GM18907 (cell line): ENCODE measurements at regions not wholly inside any gene's neighbourhood (a gene's known extent, or its start where the extent isn't known, plus 50 kb on each side); places are given as distances from the start of the nearest gene placed in this dataset.
"Not testable (repeated sequence)": the region's sequence is repeated elsewhere in the genome, so short reads cannot be mapped to it uniquely, and the experiment has no call there.

Experiments
- ATAC-seq: cut with Tn5 transposase; IDR thresholded peaks from one replicate; pipeline ENCODE4 v1.9.1; 2021; ENCODE audit warnings: mild to moderate bottlenecking, moderate library complexity; ENCODE audit not compliant: unreplicated experiment

- ATAC-seq = no peak
These were observed 622.2 kb upstream of the ZNF385D start for GRCh38 chr3:22373182-22373581.

GRCh38 chr3:22373827-22374226 lies 622.8 kb upstream of the ZNF385D start:
- ATAC-seq = no peak

- ATAC-seq = no peak
These were observed 626.4 kb upstream of the ZNF385D start for GRCh38 chr3:22377421-22377820.

GRCh38 chr3:22378869-22379268 lies 627.9 kb upstream of the ZNF385D start:
- ATAC-seq = no peak

GRCh38 chr3:22380253-22380652 lies 629.2 kb upstream of the ZNF385D start:
- ATAC-seq = no peak

- ATAC-seq = not testable (repeated sequence)
These were observed 630.6 kb upstream of the ZNF385D start for GRCh38 chr3:22381564-22381963.

GRCh38 chr3:22383285-22383684 lies 632.3 kb upstream of the ZNF385D start:
- no peak for ATAC-seq

- ATAC-seq = no peak
These were observed 635.1 kb upstream of the ZNF385D start for GRCh38 chr3:22386107-22386506.

GRCh38 chr3:22392286-22392685 lies 641.3 kb upstream of the ZNF385D start:
- ATAC-seq = no peak

GRCh38 chr3:22392859-22393258 lies 641.8 kb upstream of the ZNF385D start:
- no peak for ATAC-seq

- ATAC-seq = no peak
These were observed 648.6 kb upstream of the ZNF385D start for GRCh38 chr3:22399566-22399965.

- no peak for ATAC-seq
These were observed 650.5 kb upstream of the ZNF385D start for GRCh38 chr3:22401499-22401898.

- no peak for ATAC-seq
These were observed 663.2 kb upstream of the ZNF385D start for GRCh38 chr3:22414239-22414638.

GRCh38 chr3:22416838-22417446 lies 665.9 kb upstream of the ZNF385D start:
- ATAC-seq = not testable (repeated sequence)

GRCh38 chr3:22419261-22419660 lies 668.3 kb upstream of the ZNF385D start:
- ATAC-seq = no peak

GRCh38 chr3:22421589-22421988 lies 670.6 kb upstream of the ZNF385D start:
- no peak for ATAC-seq

- ATAC-seq = no peak
These were observed 680.3 kb upstream of the ZNF385D start for GRCh38 chr3:22431334-22431733.

- ATAC-seq = no peak
These were observed 688.6 kb upstream of the ZNF385D start for GRCh38 chr3:22439626-22440025.

- no peak for ATAC-seq
These were observed 690.7 kb upstream of the ZNF385D start for GRCh38 chr3:22441711-22442110.

- no peak for ATAC-seq
These were observed 692.7 kb upstream of the ZNF385D start for GRCh38 chr3:22443571-22444233.

- ATAC-seq = not testable (repeated sequence)
These were observed 694.3 kb upstream of the ZNF385D start for GRCh38 chr3:22445336-22445735.

- no peak for ATAC-seq
These were observed 699.9 kb upstream of the ZNF385D start for GRCh38 chr3:22450786-22451400.
